ENCODE measurements at regions not wholly inside any gene's neighbourhood (a gene's known extent, or its start where the extent isn't known, plus 50 kb on each side); places are given as distances from the start of the nearest gene placed in this dataset.

DNA sequence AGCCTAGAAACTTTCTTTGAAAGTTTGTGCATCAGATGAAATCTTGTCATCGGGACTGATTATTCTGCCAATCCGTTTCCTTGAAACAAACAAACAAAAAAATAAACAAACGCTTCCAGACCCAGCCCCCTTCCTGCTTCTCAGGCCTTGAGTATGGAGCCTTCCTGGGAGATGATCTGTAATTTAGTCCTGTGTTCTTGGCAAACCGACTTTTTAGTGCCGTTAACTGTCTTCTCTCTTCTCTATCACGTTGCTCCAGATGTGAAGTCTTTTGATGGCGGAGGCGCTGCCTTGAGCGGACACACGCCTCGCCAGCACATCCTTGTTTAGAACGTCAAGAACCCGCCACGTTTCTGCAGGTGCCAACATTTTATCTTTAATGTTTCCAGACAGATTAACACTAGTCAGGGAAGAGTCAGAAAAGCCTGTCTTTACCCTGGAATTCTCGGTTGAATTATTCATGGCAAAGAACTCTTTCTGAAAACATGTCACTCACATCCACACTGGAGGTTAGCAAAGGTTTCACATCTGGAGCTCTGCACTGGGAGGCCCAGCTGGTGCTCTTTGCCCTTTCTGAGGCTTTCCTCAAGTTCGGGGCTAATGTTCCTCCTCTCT is 265.7 kb upstream of the C1orf174 start:
- no peak overlapping the region for H3K4me3 ChIP-seq (ENCODE audit: low read depth, low read length)
- H3K27ac ChIP-seq (ENCODE audit: low read depth, low read length), result no peak overlapping the region
- H3K27me3 ChIP-seq (ENCODE audit: control insufficient read depth, insufficient read depth, low read length), result no peaks in the 10 kb centered on the region
- no peaks in the 10 kb centered on the region for H3K9me3 ChIP-seq (ENCODE audit: control insufficient read depth, insufficient read depth, low read depth, low read length)
- H3K9ac ChIP-seq (ENCODE audit: low read length), result no peak overlapping the region
- H3K4me1 ChIP-seq (ENCODE audit: control insufficient read depth, insufficient read depth, low read length), result no peaks in the 10 kb centered on the region
- H3K36me3 ChIP-seq (ENCODE audit: control insufficient read depth, insufficient read depth, low read length), result no peaks in the 10 kb centered on the region

DNA sequence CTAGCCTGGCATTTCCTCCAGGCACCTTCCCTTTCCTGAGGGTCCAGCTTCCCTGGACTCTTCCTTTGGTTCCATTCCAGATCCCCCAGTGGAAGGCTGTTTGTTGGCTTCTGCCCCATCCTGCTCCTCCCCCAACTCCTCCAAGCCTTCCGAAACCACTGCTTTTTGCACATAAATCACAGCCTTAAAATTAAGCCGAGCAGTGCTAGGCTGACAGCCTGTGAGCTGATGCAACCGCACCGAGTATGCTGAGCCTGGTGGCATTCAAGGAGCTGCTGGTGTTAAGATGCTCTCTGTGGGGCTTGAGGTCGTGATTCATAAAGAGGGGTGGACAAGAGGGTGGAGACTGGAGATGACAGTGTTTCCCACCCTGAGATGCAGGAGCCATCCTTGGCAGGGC is 266.6 kb upstream of the C1orf174 start:
- Histone ChIP-seq H3K4me1 (ENCODE audit: control insufficient read depth, insufficient read depth, low read length) (peaks cover 3% of the 10 kb centered on the region; the same call in 1 of the 2 replicates), H3K36me3 (ENCODE audit: control insufficient read depth, insufficient read depth, low read length) (no peaks in the 10 kb centered on the region), H3K9ac (ENCODE audit: low read length) (no peak overlapping the region), H3K9me3 (ENCODE audit: control insufficient read depth, insufficient read depth, low read depth, low read length) (no peaks in the 10 kb centered on the region), H3K27me3 (ENCODE audit: control insufficient read depth, insufficient read depth, low read length) (0 out of 2 replicates have a peak, but pooled peaks cover 7% of the 10 kb centered on the region), H3K4me3 (ENCODE audit: low read depth, low read length) (no peak overlapping the region), H3K27ac (ENCODE audit: low read depth, low read length) (no peak overlapping the region)

DNA sequence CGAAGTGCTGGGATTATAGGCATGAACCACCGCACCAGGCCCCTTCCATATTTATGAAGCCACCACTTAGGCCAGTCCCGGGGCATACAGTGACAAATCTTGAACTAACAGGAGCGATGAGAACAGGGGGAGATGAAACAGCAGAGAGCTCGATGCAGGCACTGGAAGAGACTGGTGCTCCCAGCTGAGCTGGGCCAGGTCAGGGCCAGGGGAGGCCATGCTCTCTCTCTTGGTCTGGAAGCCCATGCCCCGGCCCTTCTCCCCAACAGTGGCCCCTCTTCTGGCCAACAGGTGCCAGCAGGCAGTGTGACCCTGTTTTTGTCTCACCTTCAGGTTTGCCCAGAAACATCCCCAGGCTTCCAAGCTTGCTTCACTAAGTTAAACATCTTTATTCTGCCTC is 269.9 kb upstream of the C1orf174 start:
- no peak overlapping the region for H3K27ac ChIP-seq (ENCODE audit: low read depth, low read length)
- no peaks in the 10 kb centered on the region for H3K9me3 ChIP-seq (ENCODE audit: control insufficient read depth, insufficient read depth, low read depth, low read length)
- H3K36me3 ChIP-seq (ENCODE audit: control insufficient read depth, insufficient read depth, low read length), result no peaks in the 10 kb centered on the region
- H3K4me3 ChIP-seq (ENCODE audit: low read depth, low read length), result no peak overlapping the region
- H3K4me1 ChIP-seq (ENCODE audit: control insufficient read depth, insufficient read depth, low read length), result peaks cover 11% of the 10 kb centered on the region
- H3K9ac ChIP-seq (ENCODE audit: low read length), result no peak overlapping the region
- 0 out of 2 replicates have a peak, but pooled peaks cover 11% of the 10 kb centered on the region for H3K27me3 ChIP-seq (ENCODE audit: control insufficient read depth, insufficient read depth, low read length)

DNA sequence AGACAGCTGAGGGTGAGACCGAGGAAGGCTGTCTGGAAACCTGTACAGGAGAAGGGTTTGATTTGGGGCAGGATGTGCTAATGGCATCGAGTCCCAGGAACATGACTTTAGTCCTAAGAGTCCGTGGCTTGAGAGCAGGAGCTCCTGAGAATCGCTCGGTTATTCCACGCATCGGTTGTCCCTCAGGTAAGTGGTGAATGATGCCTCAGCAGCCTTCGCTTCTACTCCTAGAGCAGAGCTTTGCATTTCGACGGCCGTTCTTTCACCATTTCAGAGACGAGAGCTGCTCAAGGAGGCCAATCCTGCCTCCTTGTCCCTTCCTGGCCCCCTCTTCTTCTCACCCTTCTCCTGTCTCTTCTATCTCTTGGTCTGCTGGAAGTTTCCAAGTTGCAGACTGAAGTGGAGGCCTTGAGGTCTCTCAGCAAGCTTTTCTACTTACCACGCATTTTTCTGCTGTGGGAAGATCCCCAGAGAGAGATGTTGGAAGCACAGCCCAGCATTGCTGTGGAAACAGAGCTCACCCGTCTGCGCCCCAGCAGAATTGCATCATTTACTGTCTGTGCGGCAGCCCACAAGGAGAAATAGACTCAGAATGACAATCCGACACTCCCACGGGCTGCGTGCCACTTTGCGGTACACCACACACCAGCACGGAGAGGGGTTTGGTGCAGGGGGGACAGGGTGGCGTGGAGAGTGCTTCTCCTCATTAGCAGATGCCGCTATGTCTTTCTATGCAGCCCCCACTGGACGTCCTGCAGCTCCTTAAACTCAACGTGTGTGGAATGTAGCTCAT is 270.7 kb upstream of the C1orf174 start:
- Histone ChIP-seq H3K4me3 (ENCODE audit: low read depth, low read length) (no peak overlapping the region), H3K36me3 (ENCODE audit: control insufficient read depth, insufficient read depth, low read length) (no peaks in the 10 kb centered on the region), H3K9ac (ENCODE audit: low read length) (no peak overlapping the region), H3K9me3 (ENCODE audit: control insufficient read depth, insufficient read depth, low read depth, low read length) (no peaks in the 10 kb centered on the region), H3K4me1 (ENCODE audit: control insufficient read depth, insufficient read depth, low read length) (peaks cover 11% of the 10 kb centered on the region), H3K27me3 (ENCODE audit: control insufficient read depth, insufficient read depth, low read length) (0 out of 2 replicates have a peak, but pooled peaks cover 11% of the 10 kb centered on the region), H3K27ac (ENCODE audit: low read depth, low read length) (no peak overlapping the region)

DNA sequence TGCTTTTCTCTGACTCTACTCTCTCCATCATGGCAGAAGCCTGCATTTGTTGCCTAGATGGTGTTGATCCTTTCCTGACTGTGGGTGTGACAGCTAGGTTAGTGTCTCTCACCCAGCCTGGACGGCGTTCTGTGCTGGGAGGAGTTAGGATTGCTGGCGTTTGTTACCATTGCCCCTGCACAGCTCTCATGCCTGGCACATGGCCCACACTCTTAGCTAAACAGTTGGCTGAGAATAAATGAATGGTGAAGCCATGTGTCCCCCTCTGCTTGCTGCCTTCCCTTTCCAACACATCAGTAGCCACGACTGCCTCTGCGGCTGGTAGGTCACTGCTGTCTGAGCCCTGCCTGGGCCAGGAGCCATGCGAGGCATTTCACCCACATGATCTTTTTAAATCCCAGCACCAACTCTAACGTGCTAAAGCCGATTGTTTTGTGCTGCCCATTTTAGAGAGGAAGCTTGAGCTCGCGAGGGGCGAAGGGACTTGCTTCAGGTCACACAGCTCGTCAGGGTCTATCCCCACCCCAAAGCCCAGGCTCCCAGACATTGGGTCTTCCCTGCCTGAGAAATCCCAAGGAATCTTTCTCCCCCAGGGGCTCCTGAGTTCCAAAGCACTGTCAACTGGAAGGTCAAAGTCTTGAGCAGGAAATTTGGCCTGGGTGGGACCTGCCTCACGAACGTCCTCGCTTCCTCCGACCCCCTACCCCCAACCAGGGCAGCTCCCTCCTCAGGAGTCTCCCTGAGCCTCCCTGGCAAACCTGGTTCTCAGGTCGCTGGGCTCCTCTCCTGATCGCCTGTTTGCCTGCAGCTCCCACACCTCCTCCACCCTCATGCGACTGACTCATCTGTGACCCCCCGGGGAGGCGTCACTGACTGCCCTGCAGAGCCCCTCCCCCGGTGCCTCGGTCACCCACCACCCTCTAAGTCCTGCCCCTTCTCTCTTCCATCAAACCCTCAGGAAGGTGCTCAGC is 271.7 kb upstream of the C1orf174 start:
- H3K27me3 ChIP-seq (ENCODE audit: control insufficient read depth, insufficient read depth, low read length), result 0 out of 2 replicates have a peak, but pooled peaks cover 11% of the 10 kb centered on the region
- peaks cover 11% of the 10 kb centered on the region for H3K4me1 ChIP-seq (ENCODE audit: control insufficient read depth, insufficient read depth, low read length)
- H3K9me3 ChIP-seq (ENCODE audit: control insufficient read depth, insufficient read depth, low read depth, low read length), result no peaks in the 10 kb centered on the region
- H3K36me3 ChIP-seq (ENCODE audit: control insufficient read depth, insufficient read depth, low read length), result no peaks in the 10 kb centered on the region
- no peak overlapping the region for H3K9ac ChIP-seq (ENCODE audit: low read length)
- H3K27ac ChIP-seq (ENCODE audit: low read depth, low read length), result no peak overlapping the region
- no peak overlapping the region for H3K4me3 ChIP-seq (ENCODE audit: low read depth, low read length)

DNA sequence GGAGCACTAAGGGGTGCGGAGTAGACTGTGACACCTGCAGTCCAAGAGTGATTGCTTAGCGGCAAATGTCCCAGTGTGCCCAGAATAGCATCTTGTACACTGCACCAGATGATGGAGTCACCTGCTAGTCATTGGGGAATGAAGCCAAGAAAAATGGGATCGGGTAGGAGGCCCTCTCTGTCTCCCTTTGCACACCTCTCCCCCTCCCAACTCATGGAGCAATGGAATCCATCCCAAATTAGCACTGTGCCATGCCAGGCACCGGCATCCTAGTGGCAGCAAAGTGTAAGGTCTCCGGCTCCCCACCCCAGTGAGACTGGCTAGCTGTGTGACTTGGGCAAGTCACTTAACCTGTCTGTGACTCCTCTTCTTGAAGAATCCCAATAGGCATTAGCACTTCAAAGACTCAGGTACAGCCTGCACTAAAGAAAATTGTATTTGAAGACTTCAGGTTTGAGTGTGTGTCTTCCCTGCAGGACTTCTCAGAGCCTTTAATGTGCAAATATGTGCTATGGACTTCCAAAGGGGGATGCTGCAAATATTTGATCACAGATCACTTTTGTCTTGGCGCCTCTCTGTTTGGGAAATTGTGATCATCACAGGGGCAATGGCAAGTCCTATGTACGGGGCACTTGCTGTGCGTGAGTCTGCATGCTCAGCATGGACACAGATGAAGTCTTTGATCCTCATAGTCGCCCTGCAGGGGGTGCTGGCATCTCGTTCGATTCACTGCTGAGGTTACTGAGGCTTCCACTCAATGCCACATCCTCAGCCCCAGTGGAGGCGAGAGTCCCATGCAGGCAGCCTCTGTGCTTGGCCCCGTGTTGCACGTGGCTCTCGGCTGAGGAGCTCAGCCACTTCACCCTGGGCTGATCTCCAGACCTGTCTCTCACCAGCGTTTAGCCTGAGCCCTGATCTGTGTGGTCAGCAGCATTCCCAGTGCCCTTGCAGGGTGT is 272.9 kb upstream of the C1orf174 start:
- no peaks in the 10 kb centered on the region for H3K9me3 ChIP-seq (ENCODE audit: control insufficient read depth, insufficient read depth, low read depth, low read length)
- H3K27ac ChIP-seq (ENCODE audit: low read depth, low read length), result no peak overlapping the region
- H3K9ac ChIP-seq (ENCODE audit: low read length), result no peak overlapping the region
- H3K4me1 ChIP-seq (ENCODE audit: control insufficient read depth, insufficient read depth, low read length), result peaks cover 11% of the 10 kb centered on the region
- 0 out of 2 replicates have a peak, but pooled peaks cover 11% of the 10 kb centered on the region for H3K27me3 ChIP-seq (ENCODE audit: control insufficient read depth, insufficient read depth, low read length)
- H3K36me3 ChIP-seq (ENCODE audit: control insufficient read depth, insufficient read depth, low read length), result no peaks in the 10 kb centered on the region
- H3K4me3 ChIP-seq (ENCODE audit: low read depth, low read length), result no peak overlapping the region

DNA sequence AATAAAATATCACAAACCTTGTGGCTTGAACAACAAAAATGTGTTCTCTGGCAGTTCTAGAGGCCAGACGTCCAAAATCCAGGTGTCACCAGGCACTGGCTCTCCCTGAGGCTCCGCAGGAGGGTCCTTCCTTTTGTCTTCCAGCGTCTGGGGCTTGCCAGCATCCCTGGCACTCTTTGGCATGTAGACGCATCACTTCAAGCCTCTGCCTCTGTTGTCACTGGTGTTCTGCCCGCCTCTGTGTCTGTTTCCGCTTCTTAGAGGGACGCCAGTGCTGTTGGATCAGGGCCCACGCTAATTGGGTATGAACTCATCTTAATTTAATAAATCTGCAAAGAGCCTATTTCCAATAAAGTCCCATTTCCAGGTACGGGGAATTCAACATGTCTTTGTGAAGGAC is 273.7 kb upstream of the C1orf174 start:
- Histone ChIP-seq H3K36me3 (ENCODE audit: control insufficient read depth, insufficient read depth, low read length) (no peaks in the 10 kb centered on the region), H3K9ac (ENCODE audit: low read length) (no peak overlapping the region), H3K27me3 (ENCODE audit: control insufficient read depth, insufficient read depth, low read length) (0 out of 2 replicates have a peak, but pooled peaks cover 11% of the 10 kb centered on the region), H3K9me3 (ENCODE audit: control insufficient read depth, insufficient read depth, low read depth, low read length) (no peaks in the 10 kb centered on the region), H3K27ac (ENCODE audit: low read depth, low read length) (no peak overlapping the region), H3K4me3 (ENCODE audit: low read depth, low read length) (no peak overlapping the region), H3K4me1 (ENCODE audit: control insufficient read depth, insufficient read depth, low read length) (peaks cover 11% of the 10 kb centered on the region)

DNA sequence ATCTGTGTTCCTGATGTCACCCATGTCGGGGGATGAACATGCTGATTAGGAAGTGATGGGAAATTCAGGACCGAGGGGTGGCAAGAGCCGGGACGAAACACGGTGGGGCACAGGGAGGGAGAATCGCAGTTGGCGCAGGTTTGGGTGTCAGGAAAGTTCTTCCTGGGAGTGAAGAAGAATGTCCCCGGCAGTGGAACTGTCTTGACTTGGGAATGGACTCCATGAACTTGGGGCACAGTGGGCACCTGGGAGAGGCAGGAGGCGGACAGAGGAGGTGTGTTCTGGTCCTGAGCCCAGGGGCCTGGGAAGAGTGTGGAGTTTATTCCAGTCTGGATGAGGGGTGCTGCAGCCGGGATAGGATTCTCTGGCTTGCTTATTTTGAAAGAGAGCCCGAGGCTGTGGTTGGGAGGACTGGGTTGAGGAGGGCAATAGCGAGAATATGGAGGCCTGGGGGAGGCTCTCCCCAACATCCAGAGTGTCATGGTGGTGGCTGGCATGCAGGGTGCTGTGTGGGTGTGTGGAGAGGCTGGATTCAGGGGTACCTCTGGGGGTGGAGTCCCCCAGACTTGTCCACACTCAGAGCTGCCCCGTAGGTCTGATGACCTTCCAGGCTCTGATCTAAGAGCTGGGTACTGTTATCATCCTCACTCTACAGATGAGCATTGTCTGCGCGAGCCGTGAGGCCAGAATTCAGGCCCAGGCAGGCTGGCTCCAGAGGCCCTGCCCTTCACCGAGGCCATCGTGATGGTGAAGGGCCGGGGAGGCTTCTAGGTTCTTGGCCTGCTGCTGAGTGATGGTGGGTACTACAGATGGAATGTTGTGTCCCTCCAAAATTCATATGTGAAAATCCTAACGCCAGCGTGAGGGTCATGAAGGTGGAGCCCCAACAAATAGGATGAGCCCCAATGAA is 274.5 kb upstream of the C1orf174 start:
- Histone ChIP-seq H3K27ac (ENCODE audit: low read depth, low read length) (no peak overlapping the region), H3K4me1 (ENCODE audit: control insufficient read depth, insufficient read depth, low read length) (peaks cover 11% of the 10 kb centered on the region), H3K36me3 (ENCODE audit: control insufficient read depth, insufficient read depth, low read length) (no peaks in the 10 kb centered on the region), H3K4me3 (ENCODE audit: low read depth, low read length) (no peak overlapping the region), H3K9me3 (ENCODE audit: control insufficient read depth, insufficient read depth, low read depth, low read length) (no peaks in the 10 kb centered on the region), H3K27me3 (ENCODE audit: control insufficient read depth, insufficient read depth, low read length) (0 out of 2 replicates have a peak, but pooled peaks cover 11% of the 10 kb centered on the region), H3K9ac (ENCODE audit: low read length) (no peak overlapping the region)

DNA sequence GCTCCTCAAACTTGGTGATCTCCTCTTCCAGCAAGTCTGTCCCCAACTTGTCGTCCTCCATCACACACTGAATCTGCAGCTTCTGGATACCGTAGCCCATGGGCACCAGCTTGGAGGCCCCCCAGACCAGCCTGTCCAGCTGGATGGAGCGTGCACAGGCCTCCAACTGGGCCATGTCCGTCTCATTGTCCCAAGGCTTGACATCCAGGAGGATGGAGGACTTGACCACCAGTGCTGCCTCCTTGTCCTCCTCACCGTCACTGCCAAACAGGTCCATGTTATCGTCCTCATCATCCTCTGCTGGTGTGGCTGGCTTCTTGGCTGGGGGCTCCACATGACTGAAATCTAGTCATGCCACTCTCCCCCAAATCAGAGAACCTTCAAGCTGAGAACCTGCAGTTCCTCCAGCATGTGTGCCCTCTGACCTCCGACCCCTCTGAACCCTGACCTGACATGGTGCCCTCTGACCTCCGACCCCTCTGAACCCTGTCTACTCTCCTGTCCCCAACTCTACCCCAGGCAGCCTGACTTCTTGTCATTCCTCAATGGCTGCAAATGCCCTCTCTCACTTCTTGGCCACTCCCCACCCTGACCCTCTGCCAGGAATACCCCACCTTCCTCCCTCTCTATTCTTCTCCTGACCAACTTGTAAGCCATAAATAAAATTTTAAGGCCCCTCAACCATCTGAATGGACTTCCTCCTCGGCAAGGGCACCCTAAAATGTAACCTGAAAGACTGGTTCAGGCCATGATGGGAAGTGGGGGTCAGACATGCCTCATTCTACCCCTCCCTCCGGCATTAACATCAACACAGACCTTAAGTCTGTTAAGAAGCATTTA is 275.7 kb upstream of the C1orf174 start:
- Histone ChIP-seq H3K4me1 (ENCODE audit: control insufficient read depth, insufficient read depth, low read length) (peaks cover 11% of the 10 kb centered on the region), H3K9me3 (ENCODE audit: control insufficient read depth, insufficient read depth, low read depth, low read length) (no peaks in the 10 kb centered on the region), H3K36me3 (ENCODE audit: control insufficient read depth, insufficient read depth, low read length) (no peaks in the 10 kb centered on the region), H3K27ac (ENCODE audit: low read depth, low read length) (no peak overlapping the region), H3K9ac (ENCODE audit: low read length) (no peak overlapping the region), H3K27me3 (ENCODE audit: control insufficient read depth, insufficient read depth, low read length) (0 out of 2 replicates have a peak, but pooled peaks cover 11% of the 10 kb centered on the region), H3K4me3 (ENCODE audit: low read depth, low read length) (no peak overlapping the region)

Data from HUES6 (cell line).